Stimulated activated CD8-positive, alpha-beta memory T cell treated with anti-CD3 and anti-CD28 coated beads, Interleukin-4, amount 100 ng/mL, for 1 hour (primary cell): ENCODE measurements at regions not wholly inside any gene's neighbourhood (a gene's known extent, or its start where the extent isn't known, plus 50 kb on each side); places are given as distances from the start of the nearest gene placed in this dataset.

Source experiments
- DNase-seq, 2 donors: peaks; one replicate each; pipeline ENCODE4 v3.0.0-alpha.2; 2020; ENCODE audit warnings: low read depth in 2 of 2, low spot score in 1 of 2

DNA sequence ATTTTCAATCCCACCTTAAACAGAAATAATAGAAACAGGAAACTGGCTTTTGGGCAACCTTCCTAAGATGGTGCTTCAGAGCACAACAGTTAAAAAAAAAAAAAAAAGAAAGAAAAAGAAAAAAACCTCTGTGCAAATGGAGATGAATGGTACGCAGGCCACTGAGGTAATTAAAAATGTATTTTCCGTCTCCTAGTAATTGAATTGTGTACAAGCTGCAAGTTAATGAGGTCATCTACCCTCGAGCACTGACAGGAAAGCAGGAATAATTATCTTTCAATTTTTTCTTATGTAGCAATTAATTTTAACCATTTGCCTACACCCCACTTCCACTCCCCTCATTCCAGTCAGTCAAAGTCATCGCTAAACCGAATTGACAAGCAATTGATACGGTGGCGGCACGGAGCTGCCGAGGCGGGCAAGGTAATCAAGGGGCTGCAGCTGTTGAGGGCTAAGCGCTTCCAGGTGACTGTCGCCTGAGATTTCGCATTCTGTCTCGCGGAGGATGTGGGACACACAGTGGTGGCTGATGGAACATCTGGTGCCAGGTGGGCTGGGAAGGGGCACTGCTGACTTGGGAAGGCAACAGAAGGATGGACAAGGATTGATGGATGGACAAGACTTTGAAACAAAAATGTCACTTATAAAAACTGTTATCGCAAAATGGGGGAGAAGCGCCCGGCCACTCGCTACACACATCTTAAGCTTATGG lies 109.4 kb downstream of the RCN1 start:
- no peak for DNase-seq

DNA sequence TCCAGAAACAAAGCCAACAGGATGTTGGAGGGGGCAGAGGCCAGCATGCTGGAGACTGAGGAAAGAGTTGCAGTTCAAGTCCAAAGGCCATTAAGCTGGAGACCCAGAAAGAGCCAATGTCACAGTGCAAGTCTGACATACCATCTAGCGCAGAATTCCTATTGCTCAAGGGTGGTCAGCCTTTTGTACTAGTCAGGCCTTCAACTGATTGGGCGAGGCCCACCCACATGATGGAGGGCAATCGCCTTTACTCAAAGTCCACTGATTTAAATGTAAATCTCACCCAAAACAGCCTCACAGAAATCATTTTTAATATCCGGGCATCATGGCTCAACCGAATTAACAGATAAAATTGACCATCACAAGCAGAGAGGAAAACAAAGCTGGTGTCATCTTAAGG lies 113.9 kb downstream of the RCN1 start:
- DNase-seq: no peak

DNA sequence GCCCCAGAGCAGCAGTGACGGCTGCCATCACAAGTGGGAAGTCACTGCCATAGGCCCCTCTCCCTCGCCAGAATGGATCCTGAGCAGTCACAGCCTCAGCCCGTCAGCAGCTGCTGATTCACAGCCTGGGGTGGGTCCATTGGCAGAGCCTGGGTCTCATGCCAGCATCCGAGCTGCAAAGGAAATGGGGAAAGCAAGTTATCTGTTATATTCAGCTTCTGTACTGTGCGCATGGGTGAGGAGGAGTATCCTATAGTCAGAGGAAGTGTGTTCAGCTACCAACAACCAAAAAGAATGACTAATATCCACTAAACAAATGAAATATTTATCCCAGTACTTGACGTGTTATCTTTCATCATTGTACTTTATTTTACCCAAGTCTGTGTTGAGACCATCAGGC lies 119.7 kb downstream of the RCN1 start:
- no peak for DNase-seq

DNA sequence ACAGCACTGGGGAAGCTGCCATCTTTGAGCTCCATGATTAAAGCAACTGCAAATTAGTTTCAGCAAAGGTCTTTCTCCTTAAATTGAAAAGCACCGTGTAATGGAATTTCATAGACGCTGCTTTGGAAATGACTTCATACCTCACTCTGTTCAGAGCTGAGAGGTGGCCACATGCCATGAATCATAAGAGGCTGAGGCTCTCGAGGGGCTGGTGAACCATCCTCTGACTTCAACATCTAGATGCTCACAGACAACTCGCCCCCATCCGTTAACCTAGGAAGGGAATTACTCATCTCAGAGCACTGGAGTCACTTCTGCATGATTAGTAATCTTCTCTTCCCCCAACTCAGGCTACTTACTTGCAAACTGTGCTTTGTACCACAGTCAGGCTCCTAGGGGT lies 122.3 kb downstream of the RCN1 start:
- DNase-seq: no peak

DNA sequence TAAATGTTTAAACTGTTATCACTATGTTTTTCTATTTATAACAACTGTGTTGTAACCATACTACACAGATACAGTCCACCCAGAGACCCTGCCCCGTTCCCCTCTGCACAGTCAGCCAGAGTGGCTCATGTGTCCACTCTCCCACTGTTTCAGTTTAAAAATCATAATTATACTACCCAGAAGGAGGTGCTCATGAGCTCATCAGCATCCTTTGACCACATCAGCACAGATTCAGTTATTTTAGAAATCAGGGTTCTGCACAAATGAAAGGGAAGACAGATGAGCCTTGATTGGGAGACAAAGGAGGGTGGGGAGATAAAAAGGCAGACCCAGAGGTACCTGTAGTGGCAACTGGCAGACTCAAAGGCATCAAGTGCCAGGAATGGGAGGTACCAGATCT lies 124.3 kb downstream of the RCN1 start:
- DNase-seq: no peak

DNA sequence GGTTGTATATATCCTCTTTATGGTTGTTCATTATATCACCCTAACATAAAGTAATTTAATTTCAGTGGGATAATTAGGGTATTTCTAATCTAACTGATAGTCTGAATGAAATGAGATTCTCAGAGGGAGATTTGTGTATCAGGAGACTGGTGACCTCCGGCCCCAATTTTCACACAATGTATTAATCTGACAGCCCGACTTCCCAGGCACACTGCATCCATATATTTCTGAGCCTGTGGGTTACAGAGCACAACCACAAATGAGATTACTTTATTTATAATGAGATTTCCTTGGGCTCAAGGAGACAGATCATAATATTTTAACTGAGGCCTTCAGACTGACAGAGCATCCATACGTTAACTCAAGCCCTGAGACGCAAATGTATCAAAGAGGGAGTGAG lies 125.9 kb downstream of the RCN1 start:
- no peak for DNase-seq

DNA sequence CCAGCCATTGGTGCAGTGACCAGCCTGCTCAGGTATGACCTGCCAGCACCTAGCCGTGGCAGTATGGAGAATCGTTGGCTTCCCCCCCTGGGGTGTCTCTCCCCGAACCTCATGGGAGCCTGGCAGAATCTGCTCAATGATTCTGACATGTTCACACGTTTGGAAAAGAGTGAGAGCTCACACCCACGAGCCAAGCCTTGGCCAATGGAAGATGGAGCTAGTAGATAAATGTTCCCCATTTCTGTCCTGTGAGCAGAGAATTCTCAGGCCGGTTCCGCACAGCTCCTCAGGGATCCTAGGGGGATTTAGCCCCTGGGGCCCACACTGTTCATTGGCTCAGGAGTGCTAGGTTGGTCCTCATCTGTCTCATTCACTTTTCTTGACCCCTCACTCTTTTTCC lies 128.4 kb downstream of the RCN1 start:
- DNase-seq: no peak

DNA sequence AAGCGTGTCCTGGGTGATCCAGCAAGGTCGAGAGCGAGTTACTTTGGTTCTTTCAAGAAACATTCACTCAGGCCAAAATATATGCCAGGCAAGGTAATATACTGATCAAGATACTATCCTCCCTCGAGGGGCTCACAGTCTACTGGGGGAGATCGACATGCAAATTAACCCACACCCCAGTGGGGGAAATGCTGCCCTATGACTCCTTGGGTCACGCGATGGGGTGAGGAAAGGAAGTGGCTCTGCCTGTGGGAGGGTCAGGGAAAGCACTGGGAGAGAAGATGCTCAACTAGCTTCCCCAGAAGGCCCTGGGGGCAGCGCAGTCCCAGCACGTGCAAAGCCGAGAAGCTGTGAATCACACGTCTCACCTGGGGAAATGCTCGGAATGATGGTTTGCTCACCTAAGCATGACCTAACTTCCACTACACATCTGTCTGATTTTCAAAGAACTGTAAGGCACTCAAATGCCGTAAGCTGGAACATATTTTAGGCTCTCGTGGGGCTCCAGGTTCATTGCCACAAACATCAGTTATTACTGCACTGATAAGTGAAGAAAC lies 130.7 kb downstream of the RCN1 start:
- DNase-seq: no peak

DNA sequence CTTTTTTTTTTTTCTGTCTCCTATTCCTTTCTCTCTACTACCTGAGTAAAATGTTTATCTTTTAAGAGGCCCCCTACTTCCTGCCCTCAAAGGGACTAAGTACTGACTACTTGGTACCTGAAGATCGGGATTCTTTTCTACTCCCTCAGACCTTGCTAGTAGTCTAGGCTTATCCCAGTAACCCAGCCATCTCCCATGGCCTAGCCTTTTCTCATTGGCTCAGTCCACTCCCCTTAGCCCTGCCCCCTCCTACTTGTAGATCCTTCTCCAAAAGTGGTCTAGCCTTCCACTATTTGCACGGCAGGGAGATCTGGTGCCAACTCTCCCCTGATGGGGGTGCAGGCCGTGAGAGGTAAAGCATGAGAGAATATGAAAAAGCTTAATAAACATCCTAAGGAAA lies 133.7 kb downstream of the RCN1 start:
- no peak for DNase-seq

DNA sequence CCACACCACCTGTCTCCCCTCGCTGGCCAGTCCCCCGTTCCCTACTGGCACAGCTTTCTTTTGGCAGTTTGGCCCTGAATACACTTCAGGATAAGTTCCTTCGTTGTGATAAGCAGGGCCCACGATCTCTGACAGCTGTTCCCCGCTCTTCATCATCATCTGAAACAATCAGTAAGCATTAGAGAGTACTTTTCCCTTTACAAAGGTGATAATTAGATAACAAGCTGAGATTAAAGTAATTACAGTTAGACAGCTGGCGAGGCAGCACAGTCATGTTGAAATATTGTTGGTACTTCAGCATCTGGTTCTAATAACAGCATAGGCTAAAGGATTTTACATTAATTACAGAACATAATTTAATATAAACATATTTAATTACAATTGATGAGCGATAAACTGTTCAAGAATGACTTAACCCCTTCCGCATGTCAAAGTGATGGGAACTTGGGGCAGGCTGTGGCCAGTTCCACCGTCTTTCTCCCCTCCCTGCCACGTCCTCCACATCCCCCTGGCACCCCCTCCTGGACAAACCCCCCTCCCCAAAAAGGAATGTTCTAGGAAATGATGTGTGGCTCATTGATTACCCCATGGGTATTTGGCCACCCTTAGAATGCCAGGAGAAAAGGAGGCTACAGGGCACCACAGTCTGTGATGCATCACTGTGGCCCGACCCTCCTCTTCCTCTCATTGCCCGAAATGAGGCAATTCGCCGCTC lies 134.9 kb downstream of the RCN1 start:
- no peak for DNase-seq

DNA sequence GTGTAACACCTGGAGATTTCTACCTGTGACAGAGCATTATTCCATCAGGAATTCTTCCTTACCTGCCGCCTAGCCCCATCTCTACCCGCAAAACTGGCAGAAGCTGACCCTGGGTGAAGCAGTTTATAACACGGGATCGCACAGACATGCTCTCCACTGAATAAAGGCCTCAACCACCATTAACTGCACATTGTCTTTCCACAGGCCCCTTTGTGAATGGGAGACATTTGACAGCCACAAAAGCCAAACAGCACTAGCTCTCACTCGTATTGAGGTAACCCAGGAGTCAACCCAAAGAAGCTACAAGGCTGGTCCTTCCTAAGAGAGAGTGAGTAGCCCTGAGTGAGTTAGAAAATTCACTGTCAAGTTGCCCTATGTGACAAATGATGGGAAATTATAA lies 135.6 kb downstream of the RCN1 start:
- DNase-seq: no peak

DNA sequence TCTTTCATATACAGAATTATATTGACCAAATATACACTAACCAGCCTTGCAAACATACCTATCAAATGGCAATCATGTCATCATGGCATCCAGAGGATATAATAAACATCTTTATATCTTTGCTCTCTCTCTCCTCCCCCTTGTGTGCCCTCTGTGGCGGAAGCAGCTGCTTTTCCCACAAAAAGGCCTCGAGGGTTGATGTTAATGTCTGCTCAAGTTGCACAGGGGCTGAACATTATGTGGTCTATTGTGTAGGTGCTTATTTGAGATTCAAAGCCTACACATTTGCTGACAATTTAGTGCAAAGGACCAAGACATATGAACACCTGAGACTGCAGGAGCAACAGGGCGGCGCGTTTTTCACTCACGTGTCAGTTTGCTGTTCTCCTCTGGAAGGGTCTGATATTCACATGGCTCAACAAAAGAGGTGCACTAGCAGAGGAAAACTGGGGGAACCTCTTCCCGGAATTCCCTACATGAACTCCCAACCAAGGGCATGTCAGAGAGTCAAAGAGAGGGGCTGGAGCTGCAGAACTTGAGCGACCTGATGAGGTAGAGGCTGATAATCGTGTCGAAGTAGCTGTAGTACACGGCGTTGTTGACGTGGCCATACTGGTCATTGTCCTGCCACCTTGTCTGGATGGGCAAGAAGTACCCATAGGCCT lies 138.8 kb downstream of the RCN1 start:
- no peak for DNase-seq

DNA sequence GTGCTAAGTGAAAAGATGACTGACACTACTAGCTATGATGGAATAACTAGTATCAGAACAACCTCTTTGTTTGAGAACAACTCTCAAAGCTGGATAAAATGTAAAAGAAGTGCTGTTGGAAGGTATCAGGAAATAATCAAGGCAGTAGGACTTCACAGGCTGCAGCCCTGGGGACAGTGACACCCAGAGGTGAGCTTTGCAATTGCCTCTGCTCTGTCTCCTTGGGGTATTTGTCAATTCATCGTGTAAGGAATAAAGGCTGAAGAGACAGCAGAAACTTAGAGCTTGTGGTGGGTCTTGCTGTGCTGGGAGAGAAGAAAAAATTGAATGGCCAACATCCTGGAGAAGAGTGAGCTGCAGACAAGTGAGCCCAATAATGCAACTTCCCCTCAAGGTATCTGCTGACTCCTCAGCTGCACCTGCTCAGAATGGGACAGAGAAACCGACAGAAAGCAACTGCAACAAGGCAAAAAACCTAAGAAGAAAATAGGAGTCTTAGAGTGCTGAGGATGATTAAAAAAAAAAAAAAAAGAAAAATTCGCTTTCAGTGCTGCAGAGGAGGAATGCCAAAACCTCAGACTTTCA lies 141.1 kb downstream of the RCN1 start:
- DNase-seq: no peak

DNA sequence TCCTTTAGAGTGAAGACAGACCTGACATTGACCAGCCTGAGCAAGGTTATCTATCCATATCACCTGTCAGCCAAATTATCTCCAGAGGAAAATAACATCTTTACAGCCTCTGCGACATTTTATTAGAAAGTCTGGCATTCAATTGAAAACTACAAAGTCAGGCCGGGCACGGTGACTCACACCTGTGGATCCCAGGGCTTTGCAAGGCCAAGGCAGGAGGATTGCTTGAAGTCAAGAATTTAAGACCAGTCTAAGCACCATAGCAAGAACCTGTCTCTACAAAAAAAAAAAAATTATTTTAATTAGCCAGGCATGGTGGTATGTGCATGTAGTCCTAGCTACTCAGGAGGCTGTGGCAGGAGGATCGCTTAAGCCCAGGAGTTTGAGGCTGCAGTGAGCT lies 141.6 kb downstream of the RCN1 start:
- no peak for DNase-seq

DNA sequence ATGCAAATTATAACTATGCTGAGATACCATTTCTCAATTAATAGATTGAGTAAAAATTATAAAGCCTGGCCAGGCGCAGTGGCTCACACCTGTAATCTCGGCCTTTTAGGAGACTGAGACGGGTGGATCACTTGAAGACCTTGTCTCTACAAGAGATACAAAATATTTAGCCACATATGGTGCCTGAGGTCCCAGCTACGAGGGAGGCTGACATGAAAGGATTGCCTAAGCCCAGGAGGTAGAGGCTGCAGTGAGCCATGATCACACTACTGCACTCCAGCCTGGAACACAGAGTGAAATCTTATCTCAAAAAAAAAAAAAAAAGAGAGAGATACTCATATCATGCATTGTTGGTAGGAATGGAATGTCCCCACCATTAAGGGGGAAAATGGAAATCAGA lies 142.4 kb downstream of the RCN1 start:
- no peak for DNase-seq

DNA sequence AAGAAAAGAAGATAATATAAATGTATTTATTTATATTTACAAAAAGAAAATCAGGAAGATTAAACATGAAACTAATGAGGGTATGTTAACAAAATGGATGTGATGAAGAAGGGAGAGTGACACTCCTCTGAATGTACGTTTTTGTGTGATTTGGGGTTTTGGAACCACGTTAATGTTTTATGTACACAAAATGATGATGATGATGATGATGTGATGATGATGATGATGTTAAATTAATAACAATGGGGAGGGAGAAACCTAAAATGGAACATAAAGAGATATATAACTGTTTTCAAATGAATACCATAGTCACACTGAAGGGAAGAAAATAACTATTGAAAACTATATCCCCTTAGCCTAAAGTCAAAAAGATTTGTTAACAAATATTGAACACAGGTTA lies 143.1 kb downstream of the RCN1 start:
- DNase-seq: no peak

DNA sequence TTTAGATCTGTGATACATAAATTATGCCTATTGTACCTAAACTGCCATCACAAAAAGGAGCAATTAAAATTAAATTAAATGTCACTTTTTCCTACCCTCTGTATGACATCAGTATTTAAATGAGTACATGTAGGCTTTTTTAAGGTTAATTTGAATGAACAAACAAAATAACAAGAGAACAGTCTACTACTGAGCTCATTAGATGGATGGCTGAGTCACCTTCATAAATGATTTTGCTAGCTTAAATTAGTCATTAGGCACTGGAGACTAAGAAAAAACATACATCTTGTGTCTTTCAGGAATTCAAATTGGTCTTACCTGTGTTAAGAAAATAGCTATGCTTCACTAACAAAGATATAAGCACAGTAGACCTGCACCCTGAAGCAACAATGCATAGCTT lies 153.6 kb downstream of the RCN1 start:
- no peak for DNase-seq

DNA sequence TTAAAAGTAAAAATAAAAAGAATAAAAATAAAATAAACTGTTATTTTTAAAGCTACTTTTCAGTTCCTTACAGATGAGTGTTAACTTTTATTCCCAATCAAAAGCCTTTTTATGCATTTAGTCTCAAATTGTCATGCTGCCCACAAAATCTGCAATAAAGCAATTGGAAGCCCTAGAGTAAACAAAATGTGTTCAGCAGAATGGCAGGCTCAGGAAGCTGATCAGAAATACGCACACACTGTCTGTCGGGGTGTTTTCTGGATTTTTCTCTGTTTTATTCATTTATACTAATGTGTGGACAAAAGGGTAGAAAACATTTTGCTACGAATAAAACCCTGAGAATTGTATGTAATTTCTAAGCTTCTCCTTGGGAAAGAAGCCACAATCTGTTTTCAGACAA lies 162.8 kb downstream of the RCN1 start:
- no peak for DNase-seq

DNA sequence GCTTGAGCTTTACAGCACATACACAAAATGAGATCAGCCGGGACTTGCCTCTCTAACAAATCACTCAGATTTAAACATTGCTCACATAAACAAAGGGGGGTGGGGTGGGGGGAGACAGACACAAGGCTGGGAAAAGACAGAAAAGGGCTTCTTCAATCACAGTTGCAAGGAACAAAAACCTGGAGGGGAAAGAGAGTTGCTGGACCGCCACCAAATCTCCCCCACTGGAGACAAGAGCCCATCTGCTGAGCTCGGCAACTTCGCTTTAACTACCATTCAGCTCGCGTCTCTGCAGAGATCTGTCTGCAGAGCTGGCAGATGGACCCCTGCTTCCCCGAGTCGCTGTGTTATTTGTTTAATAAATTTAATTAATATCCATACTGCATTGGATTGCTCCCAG lies 165.0 kb downstream of the RCN1 start:
- DNase-seq: no peak

DNA sequence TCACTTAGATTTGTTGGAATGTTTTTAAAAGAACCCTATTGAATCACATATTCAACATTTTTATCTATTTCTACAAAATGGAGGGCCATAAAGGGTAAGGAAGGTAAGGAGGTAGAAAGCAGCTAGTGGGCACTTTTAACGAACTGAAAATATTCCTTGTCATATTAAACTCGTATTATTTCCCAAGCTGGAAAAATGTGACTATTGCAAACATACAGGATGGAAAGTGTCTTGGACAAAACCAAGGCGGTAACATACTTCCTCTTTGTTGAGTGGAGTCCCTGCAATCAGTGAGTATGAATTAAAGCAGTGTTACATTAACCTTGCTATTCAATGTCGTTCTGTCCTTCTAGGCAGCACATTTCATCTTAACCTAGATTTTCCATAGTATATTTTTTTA lies 165.6 kb downstream of the RCN1 start:
- DNase-seq: no peak

DNA sequence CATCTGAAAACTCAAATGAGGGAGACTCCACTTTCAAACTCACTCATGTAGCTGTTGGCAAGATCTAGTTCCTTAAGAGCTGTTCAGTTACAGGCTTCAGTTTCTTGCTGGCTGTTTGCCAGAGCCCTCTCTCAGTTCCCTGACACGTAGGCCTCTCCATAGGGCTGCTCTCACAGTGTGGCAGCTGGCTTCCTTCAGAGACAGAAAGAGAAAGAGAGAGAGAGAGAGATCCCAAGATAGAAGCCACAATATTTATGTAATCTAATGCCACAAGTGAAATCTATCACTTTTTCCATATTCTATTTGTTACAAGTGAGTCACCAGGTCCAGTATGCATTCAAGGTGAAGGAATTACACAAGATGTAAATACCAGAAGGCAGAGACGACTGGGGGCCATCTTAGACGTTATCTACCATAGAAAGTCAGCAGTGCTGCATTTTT lies 168.8 kb downstream of the RCN1 start:
- DNase-seq: no peak

DNA sequence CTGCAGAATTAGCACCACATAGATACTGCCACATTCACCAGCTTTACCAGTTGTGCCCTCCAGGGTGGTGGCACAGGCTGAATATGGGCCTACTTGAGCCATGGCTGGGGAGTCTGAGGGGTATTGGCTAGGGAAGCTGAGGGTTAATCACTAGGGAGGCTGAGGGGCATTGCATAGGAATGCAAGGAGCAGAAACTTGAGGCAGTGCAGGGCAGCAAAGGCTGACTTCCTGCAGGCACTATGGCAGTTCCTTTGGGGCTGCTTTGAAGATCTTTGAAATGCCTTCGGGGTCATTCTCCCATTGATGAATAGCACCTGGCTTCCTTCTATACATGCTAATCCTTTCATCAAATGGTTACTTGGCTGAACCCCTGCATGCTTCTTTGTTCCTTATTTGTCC lies 171.5 kb downstream of the RCN1 start:
- DNase-seq: no peak
